Prostate gland (tissue), 2 donors: ENCODE measurements at regions not wholly inside any gene's neighbourhood (a gene's known extent, or its start where the extent isn't known, plus 50 kb on each side); places are given as distances from the start of the nearest gene placed in this dataset.

Experiments
- POLR2A ChIP-seq: fragments of 450-650 bp; IDR thresholded peaks from one replicate; pipeline ENCODE4 v1.6.1; 2016; ENCODE audit warnings: antibody characterized with exemption, mild to moderate bottlenecking
- TF ChIP-seq, protein P1 (sequence below), 4 experiments: fragments of 200-600 bp in 2 of 4; fragments of 450-650 bp in 2 of 4; sonication (generic) in 2 of 4; IDR thresholded peaks; 1 replicate in 3 of 4; 2 replicates in 1 of 4; pipeline ENCODE4 v1.5.1; 2016 to 2019; ENCODE audit warnings: antibody characterized with exemption in 4 of 4, mild to moderate bottlenecking in 2 of 4, moderate library complexity in 2 of 4

DNA sequence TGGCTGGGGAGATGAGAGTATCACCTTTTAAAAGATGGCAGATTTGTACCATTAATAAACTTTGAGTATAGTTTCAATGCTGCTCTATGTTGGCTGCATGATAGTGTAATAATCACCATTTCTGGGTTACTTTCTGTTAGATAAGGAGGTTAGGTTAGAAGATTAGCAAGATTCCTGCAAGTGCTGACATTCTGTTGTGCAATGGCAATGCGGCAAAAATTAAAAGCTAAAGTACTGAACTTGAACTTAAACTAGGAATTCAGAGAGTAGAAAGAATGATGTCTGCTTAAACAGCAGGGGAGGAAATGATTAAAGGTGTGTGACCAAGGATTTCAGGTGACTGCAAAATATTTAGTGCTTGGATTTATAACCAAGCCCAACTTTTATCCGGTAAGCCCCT lies 399.8 kb upstream of the MON1B start:
- no peak for TF ChIP-seq POLR2A
- TF ChIP-seq, protein P1, sequence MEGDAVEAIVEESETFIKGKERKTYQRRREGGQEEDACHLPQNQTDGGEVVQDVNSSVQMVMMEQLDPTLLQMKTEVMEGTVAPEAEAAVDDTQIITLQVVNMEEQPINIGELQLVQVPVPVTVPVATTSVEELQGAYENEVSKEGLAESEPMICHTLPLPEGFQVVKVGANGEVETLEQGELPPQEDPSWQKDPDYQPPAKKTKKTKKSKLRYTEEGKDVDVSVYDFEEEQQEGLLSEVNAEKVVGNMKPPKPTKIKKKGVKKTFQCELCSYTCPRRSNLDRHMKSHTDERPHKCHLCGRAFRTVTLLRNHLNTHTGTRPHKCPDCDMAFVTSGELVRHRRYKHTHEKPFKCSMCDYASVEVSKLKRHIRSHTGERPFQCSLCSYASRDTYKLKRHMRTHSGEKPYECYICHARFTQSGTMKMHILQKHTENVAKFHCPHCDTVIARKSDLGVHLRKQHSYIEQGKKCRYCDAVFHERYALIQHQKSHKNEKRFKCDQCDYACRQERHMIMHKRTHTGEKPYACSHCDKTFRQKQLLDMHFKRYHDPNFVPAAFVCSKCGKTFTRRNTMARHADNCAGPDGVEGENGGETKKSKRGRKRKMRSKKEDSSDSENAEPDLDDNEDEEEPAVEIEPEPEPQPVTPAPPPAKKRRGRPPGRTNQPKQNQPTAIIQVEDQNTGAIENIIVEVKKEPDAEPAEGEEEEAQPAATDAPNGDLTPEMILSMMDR (IDR thresholded peaks at IDR 0.05) = no peak
